Neural progenitor cell (in vitro differentiated cells): ENCODE measurements at regions not wholly inside any gene's neighbourhood (a gene's known extent, or its start where the extent isn't known, plus 50 kb on each side); places are given as distances from the start of the nearest gene placed in this dataset.

Experiments
- DNase-seq: peaks from one replicate; pipeline ENCODE4 v3.0.0-alpha.2; 2016; ENCODE audit warnings: low spot score
- H2AFZ ChIP-seq: fragments of 200-600 bp; sonication (generic); replicated peaks from 2 replicates; pipeline ENCODE4 v1.6.1; 2016; ENCODE audit warnings: antibody characterized with exemption
- H3F3A ChIP-seq: fragments of 200-600 bp; sonication (generic); 2 replicates; pipeline ENCODE4 v1.6.1; 2016; ENCODE audit warnings: antibody characterized with exemption, low read depth
- H3K27ac ChIP-seq: fragments of 200-600 bp; sonication (generic); 2 replicates; pipeline ENCODE4 v1.5.1; 2016; ENCODE audit warnings: mild to moderate bottlenecking
- H3K27me3 ChIP-seq: fragments of 200-600 bp; sonication (generic); 2 replicates; pipeline ENCODE4 v1.6.1; 2016; ENCODE audit warnings: mild to moderate bottlenecking, moderate library complexity
- H3K36me3 ChIP-seq: fragments of 200-600 bp; sonication (generic); 2 replicates; pipeline ENCODE4 v1.5.1; 2016
- H3K4me1 ChIP-seq: fragments of 200-600 bp; sonication (generic); 2 replicates; pipeline ENCODE4 v1.6.1; 2016; ENCODE audit warnings: mixed run types
- H3K4me2 ChIP-seq: fragments of 200-600 bp; sonication (generic); 2 replicates; pipeline ENCODE4 v1.6.1; 2016
- H3K4me3 ChIP-seq: fragments of 200-600 bp; sonication (generic); 2 replicates; pipeline ENCODE4 v1.5.1; 2016
- H3K79me2 ChIP-seq: fragments of 200-600 bp; sonication (generic); 2 replicates; pipeline ENCODE4 v1.6.1; 2016; ENCODE audit warnings: low read depth
- H3K9ac ChIP-seq: fragments of 200-600 bp; sonication (generic); 2 replicates; pipeline ENCODE4 v1.6.1; 2016
- H3K9me3 ChIP-seq: fragments of 200-600 bp; sonication (generic); 2 replicates; pipeline ENCODE4 v1.5.1; 2016; ENCODE audit warnings: low read depth
- H4K20me1 ChIP-seq: fragments of 200-600 bp; sonication (generic); 2 replicates; pipeline ENCODE4 v1.6.1; 2016; ENCODE audit warnings: low read depth
- H3K27ac Mint-ChIP-seq: 3 replicates; pipeline ENCODE4 v1.8.0; 2021; ENCODE audit warnings: mixed read lengths
- H3K27me3 Mint-ChIP-seq: 2 replicates; pipeline ENCODE4 v1.8.0; 2022; ENCODE audit warnings: low read depth, mild to moderate bottlenecking, inconsistent platforms, moderate library complexity, mixed read lengths; ENCODE audit not compliant: insufficient read depth
- H3K36me3 Mint-ChIP-seq: 3 replicates; pipeline ENCODE4 v1.8.0; 2021; ENCODE audit warnings: mixed read lengths
- H3K4me1 Mint-ChIP-seq: 3 replicates; pipeline ENCODE4 v1.8.0; 2021; ENCODE audit warnings: mixed read lengths
- H3K4me3 Mint-ChIP-seq: 3 replicates; pipeline ENCODE4 v1.8.0; 2021; ENCODE audit warnings: mild to moderate bottlenecking, moderate library complexity, mixed read lengths
- H3K9me3 Mint-ChIP-seq: 3 replicates; pipeline ENCODE4 v1.8.0; 2020; ENCODE audit warnings: mixed read lengths
- CTCF ChIP-seq: fragments of 200-600 bp; sonication (generic); IDR thresholded peaks from 2 replicates; pipeline ENCODE4 v1.5.1; 2017; ENCODE audit warnings: antibody characterized with exemption, mild to moderate bottlenecking
- EZH2 ChIP-seq: fragments of 200-600 bp; sonication (generic); IDR thresholded peaks from 2 replicates; pipeline ENCODE4 v1.6.1; 2017; ENCODE audit warnings: antibody characterized with exemption, mild to moderate bottlenecking, moderate library complexity
- EZH2phosphoT487 ChIP-seq: fragments of 200-600 bp; sonication (generic); IDR thresholded peaks from 2 replicates; pipeline ENCODE4 v1.6.1; 2017; ENCODE audit warnings: antibody characterized with exemption

GRCh38 chr12:113610698-113611097, 139.0 kb upstream of the LHX5 start:
- TF ChIP-seq EZH2phosphoT487 (no peak), EZH2 (no peak), CTCF (no peak)
- Histone ChIP-seq H3K4me3 (peak overlapping the region; percentile 47), H3K79me2 (peaks cover 9% of the 10 kb centered on the region), H3F3A (peaks cover 61% of the 10 kb centered on the region), H3K36me3 (no peaks in the 10 kb centered on the region), H3K27ac (peak overlapping the region; percentile 93), H3K4me1 (peaks cover 45% of the 10 kb centered on the region), H3K27me3 (peaks cover 9% of the 10 kb centered on the region), H3K4me2 (peak overlapping the region; percentile 85), H2AFZ (no peak overlapping the region), H4K20me1 (peaks cover 5% of the 10 kb centered on the region), H3K9me3 (no peaks in the 10 kb centered on the region), H3K9ac (no peak overlapping the region)
- H3K27ac Mint-ChIP-seq = peak overlapping the region; percentile 90
- H3K4me1 Mint-ChIP-seq = peaks cover 39% of the 10 kb centered on the region
- peak overlapping the region; percentile 74 for H3K4me3 Mint-ChIP-seq
- H3K9me3 Mint-ChIP-seq = peaks cover 3% of the 10 kb centered on the region
- peak; percentile 63 for DNase-seq
- H3K27me3 Mint-ChIP-seq = peaks cover 34% of the 10 kb centered on the region
- no peaks in the 10 kb centered on the region for H3K36me3 Mint-ChIP-seq

GRCh38 chr12:113609692-113610469, 138.2 kb upstream of the LHX5 start:
- Histone ChIP-seq H3K4me2 (peak overlapping the region; percentile 85), H3K79me2 (peaks cover 9% of the 10 kb centered on the region)
- H3K27ac Mint-ChIP-seq = peak overlapping the region; percentile 90

GRCh38 chr12:113604666-113605065, 133.0 kb upstream of the LHX5 start:
- Histone ChIP-seq H3K4me3 (no peak overlapping the region), H3K27ac (no peak overlapping the region), H3K27me3 (peaks cover 2% of the 10 kb centered on the region), H3K9me3 (no peaks in the 10 kb centered on the region), H2AFZ (no peak overlapping the region), H3K9ac (no peak overlapping the region), H3F3A (peaks cover 23% of the 10 kb centered on the region), H3K4me1 (peaks cover 13% of the 10 kb centered on the region), H3K36me3 (no peaks in the 10 kb centered on the region), H4K20me1 (peaks cover 4% of the 10 kb centered on the region), H3K4me2 (no peak overlapping the region), H3K79me2 (no peaks in the 10 kb centered on the region)
- peaks cover 7% of the 10 kb centered on the region for H3K4me1 Mint-ChIP-seq
- H3K36me3 Mint-ChIP-seq = no peaks in the 10 kb centered on the region
- peaks cover 20% of the 10 kb centered on the region for H3K27me3 Mint-ChIP-seq
- no peak overlapping the region for H3K27ac Mint-ChIP-seq
- TF ChIP-seq EZH2 (no peak), CTCF (no peak), EZH2phosphoT487 (no peak)
- H3K4me3 Mint-ChIP-seq = no peak overlapping the region
- no peak for DNase-seq
- H3K9me3 Mint-ChIP-seq = peaks cover 3% of the 10 kb centered on the region

More at GRCh38 chr12:113609692-113610469, 138.2 kb upstream of the LHX5 start:
- peak; percentile 98 for DNase-seq
- H3K4me3 Mint-ChIP-seq = peak overlapping the region; percentile 74
- H3K9ac ChIP-seq = no peak overlapping the region
- peaks cover 34% of the 10 kb centered on the region for H3K27me3 Mint-ChIP-seq
- peaks cover 3% of the 10 kb centered on the region for H3K9me3 Mint-ChIP-seq
- peaks cover 39% of the 10 kb centered on the region for H3K4me1 Mint-ChIP-seq
- peaks cover 45% of the 10 kb centered on the region for H3K4me1 ChIP-seq
- peaks cover 61% of the 10 kb centered on the region for H3F3A ChIP-seq
- TF ChIP-seq EZH2phosphoT487 (peak; percentile 86), CTCF (no peak), EZH2 (peak; percentile 32)
- H3K27me3 ChIP-seq = peaks cover 9% of the 10 kb centered on the region
- peak overlapping the region; percentile 81 for H3K27ac ChIP-seq
- no peaks in the 10 kb centered on the region for H3K36me3 ChIP-seq
- peaks cover 5% of the 10 kb centered on the region for H4K20me1 ChIP-seq
- no peaks in the 10 kb centered on the region for H3K9me3 ChIP-seq
- no peak overlapping the region for H3K4me3 ChIP-seq
- no peaks in the 10 kb centered on the region for H3K36me3 Mint-ChIP-seq
- no peak overlapping the region for H2AFZ ChIP-seq
